HS-27A (cell line): ENCODE measurements at regions not wholly inside any gene's neighbourhood (a gene's known extent, or its start where the extent isn't known, plus 50 kb on each side); places are given as distances from the start of the nearest gene placed in this dataset.

ENCODE experiments used
- DNase-seq: peaks from one replicate; pipeline ENCODE4 v3.0.0-alpha.2; 2012; ENCODE audit warnings: low read depth, missing footprints

DNA sequence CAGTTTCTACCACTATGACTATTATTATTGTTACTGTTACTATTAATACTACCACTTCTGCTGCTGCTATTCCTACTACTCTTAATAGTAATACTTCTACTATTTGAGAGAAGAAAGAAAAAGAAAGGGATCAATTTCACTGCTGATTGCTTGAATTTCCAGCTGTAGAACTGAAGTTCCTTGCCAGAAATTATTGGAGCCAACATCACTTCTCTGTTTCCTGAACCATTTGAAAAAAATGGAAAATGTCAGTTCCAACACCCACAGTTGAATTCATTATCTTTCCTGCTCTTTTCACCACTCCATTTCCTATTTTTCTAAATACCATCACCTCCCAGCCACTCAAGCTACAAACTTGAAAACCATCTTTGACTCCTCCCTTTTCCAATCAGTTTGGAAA, 54.1 kb upstream of the PIK3C2G start:
- DNase-seq, result no peak

DNA sequence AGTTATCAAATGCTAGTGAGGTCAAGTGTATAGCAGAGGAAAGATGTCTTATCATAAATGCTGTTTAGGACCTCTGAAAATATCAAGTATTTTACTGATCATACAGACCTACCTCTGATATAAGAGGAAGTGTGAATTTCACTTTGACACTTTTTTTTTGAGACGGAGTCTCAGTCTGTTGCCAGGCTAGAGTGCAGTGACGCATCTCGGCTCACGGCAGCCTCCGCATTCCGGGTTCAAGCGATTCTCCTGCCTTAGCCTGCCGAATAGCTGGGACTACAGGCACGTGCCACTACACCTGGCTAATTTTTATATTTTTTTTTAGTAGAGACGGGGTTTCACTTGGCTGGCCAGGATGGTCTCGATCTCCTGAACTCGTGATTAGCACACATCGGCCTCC, 55.1 kb upstream of the PIK3C2G start:
- no peak for DNase-seq

DNA sequence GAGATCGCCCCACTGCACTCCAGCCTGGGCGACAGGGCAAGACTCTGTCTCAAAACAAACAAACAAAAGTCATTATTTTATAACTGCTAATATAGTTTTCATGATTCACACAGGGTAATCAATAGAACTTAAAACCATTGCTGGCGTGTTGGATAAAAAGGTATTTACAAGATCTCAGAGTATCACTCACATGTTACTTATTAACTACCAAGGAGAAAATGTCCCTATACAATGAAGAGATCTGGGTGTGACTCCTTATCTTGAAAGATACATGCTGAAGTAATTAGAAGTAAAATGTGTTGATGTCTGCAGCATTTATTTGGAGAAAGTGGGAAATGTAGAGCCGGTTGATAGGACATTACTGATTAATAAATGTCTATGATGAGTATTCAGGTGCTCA, 57.3 kb upstream of the PIK3C2G start:
- no peak for DNase-seq

DNA sequence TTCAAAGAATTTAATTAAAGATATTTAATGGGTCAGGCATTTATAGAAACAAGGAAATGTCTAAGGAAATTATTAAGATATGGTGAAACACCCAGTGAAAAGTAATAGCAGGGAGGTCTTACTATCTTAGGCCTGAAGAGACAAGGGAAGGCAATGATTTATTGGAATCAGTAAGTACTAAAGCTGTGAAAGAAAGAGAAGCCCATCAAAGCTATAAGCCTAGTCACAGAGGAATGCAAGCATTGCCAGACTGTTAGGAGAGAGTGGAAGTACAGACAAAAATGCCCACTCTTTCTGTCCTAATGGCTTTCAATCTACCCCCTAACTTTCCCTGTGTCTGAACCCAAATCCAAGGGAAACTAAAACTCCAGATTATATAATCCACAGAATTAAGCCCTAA, 69.2 kb upstream of the PIK3C2G start:
- no peak for DNase-seq

DNA sequence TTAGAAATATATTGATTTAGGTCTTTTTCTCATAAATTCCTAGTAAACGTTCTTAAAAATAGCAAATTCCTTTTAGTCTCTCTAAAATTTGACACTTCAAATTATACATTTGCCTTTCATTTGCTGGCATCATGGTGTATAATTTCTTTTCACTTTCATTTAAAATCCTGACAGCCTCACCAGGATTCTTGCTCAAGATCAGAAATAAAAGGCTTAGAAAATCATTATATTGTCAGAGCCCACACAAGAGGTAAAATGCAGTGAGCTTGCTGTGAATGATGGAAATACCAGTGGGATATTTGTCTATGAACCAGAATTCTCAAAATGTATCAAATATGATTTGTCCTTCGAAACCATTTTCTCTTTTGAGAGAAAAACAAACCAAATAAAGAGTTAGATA, 78.2 kb upstream of the PIK3C2G start:
- DNase-seq, result no peak

DNA sequence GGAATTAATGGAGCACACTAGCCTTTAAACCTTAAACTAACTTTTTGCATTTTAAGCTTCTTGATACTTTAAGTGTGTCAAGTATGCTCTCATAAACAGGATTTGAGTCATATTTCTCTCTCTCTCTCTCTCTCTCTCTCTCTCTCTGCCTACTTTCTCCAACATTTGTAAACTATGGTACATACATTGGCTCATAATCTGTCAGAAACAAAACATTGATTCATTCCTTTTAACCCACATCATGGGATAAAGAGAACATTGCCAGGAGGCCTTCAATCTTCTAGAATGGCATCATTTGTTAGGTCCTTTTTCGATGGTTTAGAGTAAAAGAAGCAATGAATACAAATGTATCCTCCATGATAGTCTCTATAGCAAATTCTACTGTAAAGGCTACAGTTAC, 81.6 kb upstream of the RERGL start:
- peak; percentile 64 for DNase-seq

DNA sequence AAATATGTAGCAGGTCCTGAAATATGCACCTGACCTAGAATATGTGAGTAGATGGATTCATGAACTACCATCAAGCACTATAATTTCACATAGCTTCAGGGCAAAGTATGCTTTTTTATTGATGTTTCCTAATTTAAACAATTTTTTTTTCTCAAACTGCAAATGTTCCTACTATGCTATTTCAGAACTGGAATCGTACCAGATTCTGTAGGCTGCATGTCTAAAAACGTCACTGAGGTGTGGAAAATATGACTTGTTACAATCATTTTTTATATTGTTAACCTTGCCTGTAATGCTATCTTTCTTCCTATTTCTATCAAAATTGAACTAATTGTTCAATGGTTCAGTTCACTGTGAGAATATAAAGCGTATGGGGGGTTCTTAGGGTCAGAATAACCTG, 78.0 kb upstream of the RERGL start:
- DNase-seq, result no peak

DNA sequence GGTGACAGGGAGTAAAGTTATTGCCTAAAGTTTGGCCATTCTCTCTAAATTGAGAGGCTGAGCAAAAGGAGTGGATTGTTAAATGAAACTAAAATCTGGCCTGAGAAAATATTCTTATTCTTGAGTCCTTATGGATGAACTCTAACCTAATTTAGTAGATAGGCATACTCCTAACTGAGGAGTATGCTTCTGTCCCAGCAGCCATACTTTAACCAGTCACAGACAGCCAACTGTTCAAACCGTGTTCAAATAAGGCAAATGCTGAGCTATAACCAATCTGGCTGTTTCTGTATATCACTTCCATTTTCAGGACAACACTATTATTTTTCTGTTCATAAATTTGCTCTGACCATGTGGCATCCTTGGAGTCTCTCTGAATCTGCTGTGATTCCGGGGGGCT, 75.9 kb upstream of the RERGL start:
- DNase-seq, result no peak

DNA sequence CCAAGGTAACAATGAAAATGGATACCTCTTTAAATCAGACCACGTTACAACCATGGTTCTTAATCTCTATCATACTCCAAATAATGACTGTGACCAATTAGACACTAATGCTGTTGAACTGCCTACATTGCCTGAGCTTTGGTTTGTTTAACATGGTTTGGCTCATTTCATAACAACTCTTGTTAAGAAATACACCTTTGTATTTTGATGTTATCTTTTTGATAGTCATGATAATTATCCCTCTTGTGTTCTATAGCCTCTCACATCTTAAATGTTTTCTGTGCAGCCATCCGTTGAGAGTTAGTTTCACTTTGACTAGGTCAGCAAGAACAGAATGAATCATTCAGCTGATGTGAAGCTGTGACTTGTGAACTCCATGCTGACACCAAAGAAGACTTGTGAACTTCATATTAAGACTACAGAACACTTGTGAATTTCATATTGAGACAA, 75.5 kb upstream of the RERGL start:
- DNase-seq, result no peak

DNA sequence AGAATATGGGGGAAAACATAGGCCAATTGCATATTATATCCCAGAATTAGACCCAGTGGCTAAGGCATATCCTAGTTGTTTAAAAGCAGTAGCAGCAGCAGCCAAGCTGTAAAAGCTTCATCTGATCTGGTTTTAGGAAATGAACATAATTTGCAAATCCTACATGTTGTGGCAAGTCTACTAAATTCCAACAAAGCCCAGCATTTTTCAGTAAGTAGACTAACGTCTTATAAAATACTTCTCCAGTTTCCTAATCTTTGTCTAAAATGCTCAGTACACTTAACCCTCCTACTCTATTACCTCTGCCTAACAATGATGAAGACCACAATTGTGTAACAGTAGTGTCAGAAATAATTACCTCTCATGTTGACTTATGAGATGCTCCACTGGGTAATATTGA, 70.9 kb upstream of the RERGL start:
- no peak for DNase-seq

DNA sequence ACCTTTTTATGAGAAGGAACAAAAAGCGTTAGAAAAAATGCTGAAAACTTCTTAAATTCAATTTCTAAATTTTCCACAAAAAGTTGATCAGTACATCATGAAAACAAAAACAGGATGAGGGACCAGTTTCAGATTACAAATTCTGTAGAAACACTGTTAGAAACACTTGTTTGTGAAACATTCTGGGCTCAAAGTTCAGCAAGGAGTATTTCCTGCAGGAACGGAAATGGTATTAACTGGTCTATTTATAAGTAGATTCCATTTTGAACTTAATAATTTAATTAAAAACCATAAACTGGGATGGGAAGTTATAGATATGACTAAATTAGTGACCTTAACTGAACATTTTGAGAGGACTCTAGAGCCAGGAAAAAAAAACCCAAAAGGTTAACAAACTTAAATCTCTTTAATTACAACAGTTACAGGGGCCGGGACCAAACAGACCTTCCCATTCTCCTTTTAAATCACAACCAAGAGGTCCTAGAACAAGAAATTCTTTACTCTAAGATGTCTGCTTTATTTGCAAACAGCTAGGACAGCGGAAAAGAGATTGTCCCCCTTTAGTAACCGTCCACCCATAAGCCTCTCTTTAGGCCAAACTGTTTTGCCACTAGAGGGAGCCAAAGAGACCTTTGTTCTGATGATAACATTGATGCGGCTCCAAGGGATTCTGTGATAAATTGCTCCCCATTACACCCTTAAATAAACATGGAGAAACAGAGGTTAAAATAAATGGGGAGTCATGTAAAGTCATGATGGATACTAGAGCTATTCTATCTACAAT, 69.0 kb upstream of the RERGL start:
- DNase-seq, result no peak

DNA sequence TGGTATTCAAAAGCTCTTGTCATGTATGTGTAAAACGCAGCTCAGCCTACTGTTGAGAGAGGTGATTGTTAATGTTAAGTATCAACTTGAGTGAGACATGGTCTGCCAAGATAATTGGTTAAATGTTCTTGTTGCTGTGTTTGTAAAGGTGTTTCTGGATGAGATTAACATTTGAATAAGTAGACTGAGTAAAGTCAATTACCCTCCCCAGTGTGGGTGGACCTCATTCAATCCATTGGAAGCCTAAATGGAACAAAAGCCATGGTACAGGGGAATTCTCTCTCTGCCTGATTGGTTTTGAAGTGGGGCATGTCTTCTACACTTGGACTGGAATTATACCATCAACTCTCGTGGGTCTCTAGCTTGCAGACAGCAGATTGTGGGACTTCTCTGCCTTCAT, 63.8 kb upstream of the RERGL start:
- DNase-seq, result no peak

DNA sequence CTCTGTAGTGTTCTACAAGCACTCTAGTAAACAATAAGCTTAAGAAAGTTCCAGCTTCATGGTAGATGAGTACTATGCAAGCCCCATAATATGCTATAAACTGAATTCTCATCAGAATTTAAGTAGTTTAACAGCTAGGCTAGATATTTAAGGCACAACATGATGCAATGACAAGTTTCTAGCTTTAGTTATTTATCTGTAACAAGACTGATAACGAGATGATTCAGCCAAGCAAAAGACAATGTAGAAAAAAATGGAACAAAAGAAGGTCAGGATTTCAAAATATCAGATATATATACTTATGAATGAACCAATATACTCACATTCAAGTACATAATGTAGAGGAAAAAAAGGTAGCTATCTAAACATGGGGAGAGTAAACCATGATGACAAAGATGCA, 61.0 kb upstream of the RERGL start:
- DNase-seq, result no peak

DNA sequence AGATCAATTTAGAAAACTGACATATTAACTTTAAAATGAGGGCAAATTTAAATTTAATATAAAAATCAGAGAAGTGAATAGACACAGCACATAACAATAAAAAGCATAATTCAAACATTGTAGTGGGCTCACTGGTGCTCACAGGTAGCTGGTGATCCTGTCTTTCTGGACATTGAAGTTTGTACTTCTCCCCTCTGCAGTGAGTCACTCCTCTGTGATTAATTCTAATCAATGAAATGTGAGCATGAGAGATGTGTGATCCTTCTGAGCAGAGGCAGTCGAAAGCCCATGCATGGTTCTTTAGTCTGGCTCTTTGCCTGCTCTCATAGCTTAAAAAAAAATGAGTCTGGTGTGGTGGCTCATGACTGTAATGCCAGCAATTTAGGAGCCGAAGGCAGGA, 59.0 kb upstream of the RERGL start:
- no peak for DNase-seq

DNA sequence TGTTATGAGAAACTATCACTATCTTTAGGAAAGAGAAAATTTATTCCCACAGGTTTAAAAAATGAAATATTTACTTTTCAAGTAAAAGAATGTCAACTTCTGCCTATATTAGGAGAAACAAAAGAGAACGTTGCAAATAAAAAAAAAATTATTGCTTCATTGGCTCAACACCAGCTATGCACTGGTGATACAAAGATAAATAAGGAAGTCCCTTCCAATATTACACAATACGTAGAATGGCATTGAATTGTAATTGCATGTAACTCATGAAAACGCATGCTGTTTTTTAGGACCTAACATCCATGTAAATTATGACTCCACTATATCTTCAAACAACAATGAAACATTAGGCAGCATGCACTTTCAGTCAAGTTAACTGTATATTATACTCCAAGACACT, 56.4 kb upstream of the RERGL start:
- DNase-seq, result no peak

DNA sequence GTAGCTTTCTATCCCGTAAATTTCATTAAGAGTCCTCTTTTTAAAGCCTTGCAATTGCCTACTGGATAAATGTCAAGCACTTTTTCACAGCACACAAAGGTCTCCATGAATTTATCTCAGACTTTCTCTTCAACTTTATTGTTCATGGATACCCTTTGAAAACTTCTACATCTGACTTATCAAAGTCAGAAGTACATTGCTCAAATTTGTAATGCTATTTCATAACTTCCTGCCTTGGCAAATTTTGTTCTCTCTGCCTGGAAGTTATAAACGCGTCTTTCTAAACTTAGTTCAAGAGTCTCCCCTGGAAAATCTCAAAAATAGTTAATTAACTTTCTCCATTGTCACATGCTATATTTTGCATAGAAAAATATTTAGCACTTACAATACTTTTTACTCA, 55.9 kb upstream of the RERGL start:
- DNase-seq, result no peak

DNA sequence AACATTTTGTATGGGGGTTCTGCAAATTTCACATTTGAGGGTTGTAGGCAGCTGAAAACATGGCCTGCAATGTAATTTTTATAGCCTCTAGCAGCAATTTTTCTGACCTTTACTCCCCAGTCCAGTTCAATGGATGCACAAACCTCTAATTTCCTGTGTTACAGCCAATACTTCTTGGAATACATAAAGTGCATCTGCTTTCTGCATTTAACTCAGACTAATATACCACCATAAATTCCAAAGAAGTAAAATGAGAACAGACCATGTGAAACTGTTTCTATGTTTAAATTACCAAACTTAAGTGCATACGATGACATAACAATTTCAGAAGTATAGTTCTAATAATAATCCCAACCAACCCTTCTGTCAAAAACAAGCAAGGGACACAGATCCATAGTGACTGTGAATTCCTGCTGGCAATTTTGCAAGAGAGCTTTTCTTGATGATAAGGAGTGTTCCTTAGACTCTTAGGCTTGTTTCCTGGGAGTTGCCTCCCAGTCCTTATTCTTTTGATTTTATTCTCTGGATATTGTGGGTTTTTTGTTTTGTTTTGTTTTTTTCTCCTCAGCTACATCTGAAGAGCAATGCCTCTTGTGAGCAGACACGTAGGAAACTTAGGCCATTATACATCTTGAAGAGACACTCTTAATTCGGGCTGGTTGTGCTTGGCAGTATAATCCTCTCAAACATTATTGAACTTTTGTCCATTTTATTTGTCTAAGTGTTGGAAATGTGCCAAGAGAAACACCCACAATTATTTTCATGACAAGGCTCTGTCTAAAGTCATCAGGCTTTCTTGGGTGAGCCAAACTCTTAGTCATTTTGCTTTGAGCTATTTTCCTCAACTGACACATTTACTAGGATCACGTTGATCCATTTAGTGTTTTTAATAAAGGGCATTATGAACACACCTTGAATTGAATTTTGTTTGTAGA, 51.3 kb upstream of the RERGL start:
- peak; percentile 64 for DNase-seq

DNA sequence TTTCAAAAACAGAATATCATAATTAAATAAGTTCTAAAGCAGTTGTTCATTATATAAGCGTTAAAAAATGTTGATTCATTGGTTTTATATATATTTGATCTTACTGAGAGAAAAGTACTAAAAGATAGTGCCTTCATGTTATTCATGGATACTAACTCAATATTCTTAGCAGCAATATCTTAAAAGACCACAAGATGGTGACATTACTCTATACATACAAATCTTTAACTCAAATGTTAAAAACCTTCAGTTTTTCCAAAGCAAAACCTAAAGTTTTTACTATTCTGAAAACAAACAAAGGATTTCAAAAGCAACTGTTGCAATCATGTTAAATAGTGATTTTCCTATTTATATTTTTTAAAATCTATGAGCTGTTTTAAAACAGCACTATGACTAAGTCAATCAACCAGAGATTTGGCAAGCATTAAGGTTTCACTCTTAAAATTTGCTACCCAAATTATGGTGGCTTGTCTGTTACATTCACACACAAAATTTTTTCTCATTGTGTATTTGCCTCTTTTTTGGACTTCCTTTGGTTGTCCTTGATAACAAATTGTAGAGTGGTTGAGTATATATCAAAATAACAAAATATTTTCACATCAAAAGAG, 50.1 kb upstream of the RERGL start:
- DNase-seq, result no peak
